Liver (tissue), 8 donors: ENCODE measurements at regions not wholly inside any gene's neighbourhood (a gene's known extent, or its start where the extent isn't known, plus 50 kb on each side); places are given as distances from the start of the nearest gene placed in this dataset.

Experiments
- DNase-seq: peaks from one replicate; pipeline ENCODE4 v3.0.0-alpha.2; 2017; ENCODE audit warnings: low spot score
- H3K27ac ChIP-seq, 2 donors: one replicate each; pipeline ENCODE4 v1.7.0; 2013; ENCODE audit warnings: inconsistent platforms in 2 of 2, low read length in 2 of 2, control low read depth in 1 of 2, low read depth in 1 of 2, mild to moderate bottlenecking in 1 of 2
- H3K27me3 ChIP-seq, 4 donors: one replicate each; pipeline versions ENCODE4 v1.6.1 to v1.7.0; 2013; ENCODE audit warnings: low read length in 3 of 4, inconsistent platforms in 1 of 4, mild to moderate bottlenecking in 1 of 4, moderate library complexity in 1 of 4; ENCODE audit not compliant: control insufficient read depth in 4 of 4, insufficient read depth in 4 of 4
- H3K36me3 ChIP-seq, 4 donors: one replicate each; pipeline versions ENCODE4 v1.6.1 to v1.7.0; 2013; ENCODE audit warnings: low read length in 3 of 4, mild to moderate bottlenecking in 3 of 4, low read depth in 1 of 4, moderate library complexity in 1 of 4; ENCODE audit not compliant: control insufficient read depth in 4 of 4, insufficient read depth in 3 of 4
- H3K4me1 ChIP-seq, 4 donors: one replicate each; pipeline versions ENCODE4 v1.6.1 to v1.7.0; 2013; ENCODE audit warnings: low read length in 3 of 4, mild to moderate bottlenecking in 3 of 4, moderate library complexity in 1 of 4; ENCODE audit not compliant: control insufficient read depth in 4 of 4, insufficient read depth in 4 of 4
- H3K4me3 ChIP-seq, 3 donors: one replicate each; pipeline versions ENCODE4 v1.6.1 to v1.7.0; 2013; ENCODE audit warnings: low read length in 3 of 3, control low read depth in 1 of 3, low read depth in 1 of 3, mild to moderate bottlenecking in 1 of 3
- H3K9ac ChIP-seq, 2 donors: one replicate each; pipeline ENCODE4 v1.7.0; 2013; ENCODE audit warnings: low read length in 2 of 2, mild to moderate bottlenecking in 2 of 2, moderate library complexity in 2 of 2, control low read depth in 1 of 2, low read depth in 1 of 2
- H3K9me3 ChIP-seq, 4 donors: one replicate each; pipeline versions ENCODE4 v1.6.1 to v1.7.0; 2013; ENCODE audit warnings: low read length in 3 of 4; ENCODE audit not compliant: control insufficient read depth in 4 of 4
- ATF3 ChIP-seq: IDR thresholded peaks from 2 replicates; pipeline ENCODE4 v1.6.1; 2016; ENCODE audit warnings: antibody characterized with exemption
- EGR1 ChIP-seq, 2 donors: IDR thresholded peaks; 2 replicates each; pipeline ENCODE4 v1.6.1; 2016 to 2018; ENCODE audit warnings: antibody characterized with exemption in 2 of 2, low read depth in 2 of 2
- FOXA1 ChIP-seq: IDR thresholded peaks from 2 replicates; pipeline ENCODE4 v1.6.1; 2016; ENCODE audit warnings: antibody characterized with exemption
- FOXA2 ChIP-seq: IDR thresholded peaks from 2 replicates; pipeline ENCODE4 v1.6.1; 2016; ENCODE audit warnings: antibody characterized with exemption
- GABPA ChIP-seq, 2 donors: IDR thresholded peaks in 1 of 2; conservative IDR thresholded peaks in 1 of 2; 2 replicates each; pipeline ENCODE4 v1.6.1; 2016; ENCODE audit warnings: antibody characterized with exemption in 2 of 2, mild to moderate bottlenecking in 1 of 2, moderate library complexity in 1 of 2
- HNF4A ChIP-seq, 2 donors: conservative IDR thresholded peaks; 2 replicates each; pipeline ENCODE4 v1.6.1; 2016; ENCODE audit warnings: antibody characterized with exemption in 2 of 2, mild to moderate bottlenecking in 2 of 2
- HNF4G ChIP-seq: IDR thresholded peaks from 2 replicates; pipeline ENCODE4 v1.6.1; 2016; ENCODE audit warnings: antibody characterized with exemption
- JUND ChIP-seq, 2 donors: IDR thresholded peaks; 2 replicates each; pipeline ENCODE4 v1.6.1; 2016; ENCODE audit warnings: antibody characterized with exemption in 2 of 2
- MAX ChIP-seq: IDR thresholded peaks from 2 replicates; pipeline ENCODE4 v1.6.1; 2016; ENCODE audit warnings: antibody characterized with exemption
- NR2F2 ChIP-seq: IDR thresholded peaks from 2 replicates; pipeline ENCODE4 v1.6.1; 2016; ENCODE audit warnings: antibody characterized with exemption
- RAD21 ChIP-seq, 2 donors: IDR thresholded peaks; 2 replicates each; pipeline ENCODE4 v1.6.1; 2016; ENCODE audit warnings: antibody characterized with exemption in 2 of 2, mild to moderate bottlenecking in 2 of 2
- REST ChIP-seq: IDR thresholded peaks from 2 replicates; pipeline ENCODE4 v1.6.1; 2016; ENCODE audit warnings: antibody characterized with exemption, mild to moderate bottlenecking
- RXRA ChIP-seq, 2 donors: IDR thresholded peaks; 2 replicates each; pipeline ENCODE4 v1.6.1; 2017 to 2018; ENCODE audit warnings: antibody characterized with exemption in 2 of 2, mild to moderate bottlenecking in 1 of 2
- SP1 ChIP-seq: IDR thresholded peaks from 2 replicates; pipeline ENCODE4 v1.6.1; 2018; ENCODE audit warnings: antibody characterized with exemption, mild to moderate bottlenecking
- TAF1 ChIP-seq: conservative IDR thresholded peaks from 2 replicates; pipeline ENCODE4 v1.6.1; 2016; ENCODE audit warnings: antibody characterized with exemption, mild to moderate bottlenecking
- YY1 ChIP-seq: IDR thresholded peaks from 2 replicates; pipeline ENCODE4 v1.6.1; 2016; ENCODE audit warnings: antibody characterized with exemption, mild to moderate bottlenecking
- ZBTB33 ChIP-seq: IDR thresholded peaks from 2 replicates; pipeline ENCODE4 v1.6.1; 2016; ENCODE audit warnings: antibody characterized with exemption
- WGBS: extraction: QIAGEN DNeasy Blood & Tissue Kit; methylation state at CpG from one replicate; pipeline ENCODE4 v1.1.7; 2013; 5-methylcytosine and 5-hydroxymethylcytosine counted together
- TF ChIP-seq, protein P1 (sequence below): fragments of 150-350 bp; IDR thresholded peaks from 2 replicates; pipeline ENCODE4 v1.5.1; 2017; ENCODE audit warnings: improper control_type of control experiment, low read depth, low read length; ENCODE audit not compliant: missing input control
- donor health status: healthy.
- donor health status: healthy.
- donor health status: healthy.
- donor health status: healthy.
- donor health status: healthy.

GRCh38 chr4:60241866-60242265, 958.3 kb upstream of the ADGRL3 start (continued):
- TF ChIP-seq FOXA2 (no peak), ZBTB33 (no peak)

DNA sequence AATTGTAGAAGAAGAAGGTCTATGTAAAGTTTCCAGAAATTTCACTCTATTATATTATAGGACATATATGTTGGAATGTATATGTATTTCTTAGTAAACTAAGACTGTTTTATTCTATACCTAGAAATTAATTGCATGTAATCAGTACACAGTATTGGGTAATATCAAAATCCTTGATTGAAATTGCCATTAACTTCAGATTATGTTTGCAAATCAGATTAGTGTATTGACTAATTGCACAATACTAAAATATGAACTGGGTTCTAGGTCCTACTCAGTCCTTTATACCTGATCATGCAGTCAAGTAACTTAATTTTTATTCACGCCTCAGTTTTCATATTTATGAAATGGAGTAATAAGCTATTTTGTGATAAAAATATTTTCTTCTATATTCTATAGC, 950.3 kb upstream of the ADGRL3 start:
- Histone ChIP-seq H3K9me3 (no peaks in the 10 kb centered on the region), H3K27me3 (no peaks in the 10 kb centered on the region), H3K27ac (no peak overlapping the region), H3K4me1 (no peaks in the 10 kb centered on the region), H3K36me3 (no peaks in the 10 kb centered on the region), H3K9ac (no peak overlapping the region), H3K4me3 (no peak overlapping the region)
- no peak for DNase-seq
- TF ChIP-seq TAF1: no peak
- TF ChIP-seq EGR1 (IDR thresholded peaks at IDR 0.05; ENCODE audit: low read depth in 2 of 2): no peak
- no peak for TF ChIP-seq MAX
- WGBS: 91% methylated on average over 1 of the region's 1 CpG

DNA sequence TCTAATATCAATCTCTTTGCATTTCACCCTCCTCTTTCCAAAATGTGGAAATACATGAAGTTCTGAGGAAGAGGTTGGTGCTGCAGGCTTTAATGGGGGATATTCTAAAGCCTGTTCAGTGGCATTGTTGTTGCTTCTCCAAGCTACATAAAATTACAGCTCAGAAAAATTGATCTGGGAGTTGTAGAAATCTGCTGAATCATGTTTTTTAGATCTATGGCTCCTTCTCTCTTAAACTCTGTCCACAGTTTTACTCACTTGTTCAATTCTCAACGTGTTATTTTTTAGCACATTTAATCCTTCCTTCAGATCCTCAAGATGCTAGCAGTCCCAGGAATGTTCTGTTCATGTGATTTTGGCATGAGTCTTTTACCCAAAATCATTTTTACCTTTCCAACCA, 949.5 kb upstream of the ADGRL3 start:
- Histone ChIP-seq H3K27ac (no peak overlapping the region), H3K9ac (no peak overlapping the region), H3K9me3 (no peaks in the 10 kb centered on the region), H3K4me1 (no peaks in the 10 kb centered on the region), H3K36me3 (no peaks in the 10 kb centered on the region), H3K27me3 (no peaks in the 10 kb centered on the region), H3K4me3 (no peak overlapping the region)
- TF ChIP-seq GABPA (IDR thresholded peaks at IDR 0.05 in 1 of 2, conservative IDR thresholded peaks at IDR 0.05 in 1 of 2) (no peak), ATF3 (no peak), HNF4A (conservative IDR thresholded peaks at IDR 0.05) (no peak), RXRA (IDR thresholded peaks at IDR 0.05) (no peak), SP1 (no peak), HNF4G (no peak), FOXA2 (no peak), JUND (IDR thresholded peaks at IDR 0.05) (no peak), NR2F2 (no peak), RAD21 (IDR thresholded peaks at IDR 0.05) (no peak), ZBTB33 (no peak), YY1 (no peak), REST (no peak), EGR1 (IDR thresholded peaks at IDR 0.05; ENCODE audit: low read depth in 2 of 2) (no peak), TAF1 (no peak), MAX (no peak), FOXA1 (no peak)
- TF ChIP-seq, protein P1, sequence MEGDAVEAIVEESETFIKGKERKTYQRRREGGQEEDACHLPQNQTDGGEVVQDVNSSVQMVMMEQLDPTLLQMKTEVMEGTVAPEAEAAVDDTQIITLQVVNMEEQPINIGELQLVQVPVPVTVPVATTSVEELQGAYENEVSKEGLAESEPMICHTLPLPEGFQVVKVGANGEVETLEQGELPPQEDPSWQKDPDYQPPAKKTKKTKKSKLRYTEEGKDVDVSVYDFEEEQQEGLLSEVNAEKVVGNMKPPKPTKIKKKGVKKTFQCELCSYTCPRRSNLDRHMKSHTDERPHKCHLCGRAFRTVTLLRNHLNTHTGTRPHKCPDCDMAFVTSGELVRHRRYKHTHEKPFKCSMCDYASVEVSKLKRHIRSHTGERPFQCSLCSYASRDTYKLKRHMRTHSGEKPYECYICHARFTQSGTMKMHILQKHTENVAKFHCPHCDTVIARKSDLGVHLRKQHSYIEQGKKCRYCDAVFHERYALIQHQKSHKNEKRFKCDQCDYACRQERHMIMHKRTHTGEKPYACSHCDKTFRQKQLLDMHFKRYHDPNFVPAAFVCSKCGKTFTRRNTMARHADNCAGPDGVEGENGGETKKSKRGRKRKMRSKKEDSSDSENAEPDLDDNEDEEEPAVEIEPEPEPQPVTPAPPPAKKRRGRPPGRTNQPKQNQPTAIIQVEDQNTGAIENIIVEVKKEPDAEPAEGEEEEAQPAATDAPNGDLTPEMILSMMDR: no peak
- DNase-seq: no peak
- WGBS: 51% methylated on average over 1 of the region's 1 CpG
